SK-N-SH treated with all-trans-retinoic acid at 6 μM for 48 hours (cell line): ENCODE measurements at regions not wholly inside any gene's neighbourhood (a gene's known extent, or its start where the extent isn't known, plus 50 kb on each side); places are given as distances from the start of the nearest gene placed in this dataset.

Experiments used
- ATAC-seq: fragments of 200-7000 bp; cut with Tn5 transposase; 3 replicates; pipeline ENCODE4 v1.9.1; 2020; ENCODE audit warnings: mild to moderate bottlenecking, moderate library complexity
- ARNTL ChIP-seq: fragments of 450-650 bp; formaldehyde crosslinking; IDR thresholded peaks from 2 replicates; pipeline ENCODE4 v1.5.0; 2020; ENCODE audit warnings: low read depth, mild to moderate bottlenecking, moderate library complexity, borderline replicate concordance
- BACH2 ChIP-seq: fragments of 250-450 bp; sonication (Bioruptor Pico); IDR thresholded peaks from 2 replicates; pipeline ENCODE4 v1.9.0; 2021; ENCODE audit warnings: mild to moderate bottlenecking, borderline replicate concordance
- CSDC2 ChIP-seq: fragments of 250-450 bp; sonication (Bioruptor Pico); IDR thresholded peaks from 2 replicates; pipeline ENCODE4 v1.5.0; 2020; ENCODE audit warnings: mild to moderate bottlenecking, moderate library complexity
- ESRRG ChIP-seq: fragments of 250-450 bp; sonication (Bioruptor Pico); IDR thresholded peaks from 2 replicates; pipeline ENCODE4 v1.6.1; 2021; ENCODE audit warnings: mild to moderate bottlenecking
- GLIS3 ChIP-seq: fragments of 250-450 bp; sonication (Bioruptor Pico); IDR thresholded peaks from 2 replicates; pipeline ENCODE4 v1.5.0; 2020; ENCODE audit warnings: mild to moderate bottlenecking, moderate library complexity
- ISL1 ChIP-seq: fragments of 250-450 bp; sonication (Bioruptor Pico); IDR thresholded peaks from 2 replicates; pipeline ENCODE4 v2.1.2; 2022; ENCODE audit warnings: mild to moderate bottlenecking, moderate library complexity
- OSR1 ChIP-seq: fragments of 250-450 bp; sonication (Bioruptor Pico); IDR thresholded peaks from 2 replicates; pipeline ENCODE4 v1.8.0; 2022; ENCODE audit warnings: moderate library complexity, mild to moderate bottlenecking, inconsistent platforms
- PATZ1 ChIP-seq: fragments of 250-450 bp; sonication (Bioruptor Pico); IDR thresholded peaks from 2 replicates; pipeline ENCODE4 v1.8.0; 2020; ENCODE audit warnings: mild to moderate bottlenecking, moderate library complexity, borderline replicate concordance
- PPARA ChIP-seq: fragments of 250-450 bp; sonication (Bioruptor Pico); IDR thresholded peaks from 2 replicates; pipeline ENCODE4 v1.5.0; 2020; ENCODE audit warnings: mild to moderate bottlenecking, borderline replicate concordance
- SNAI2 ChIP-seq: fragments of 250-450 bp; sonication (Bioruptor Pico); IDR thresholded peaks from 2 replicates; pipeline ENCODE4 v1.5.0; 2020; ENCODE audit warnings: mild to moderate bottlenecking, moderate library complexity
- TCF4 ChIP-seq: fragments of 250-450 bp; sonication (Bioruptor Pico); IDR thresholded peaks from 2 replicates; pipeline ENCODE4 v1.8.0; 2021; ENCODE audit warnings: mild to moderate bottlenecking, moderate library complexity, borderline replicate concordance
- TOX ChIP-seq: fragments of 250-450 bp; sonication (Bioruptor Pico); IDR thresholded peaks from 2 replicates; pipeline ENCODE4 v1.8.0; 2021; ENCODE audit warnings: mild to moderate bottlenecking, moderate library complexity, borderline replicate concordance
- TSHZ2 ChIP-seq: fragments of 250-450 bp; sonication (Bioruptor Pico); IDR thresholded peaks from 2 replicates; pipeline ENCODE4 v1.5.0; 2020; ENCODE audit warnings: mild to moderate bottlenecking, moderate library complexity
- ZC3H10 ChIP-seq: fragments of 250-450 bp; sonication (Bioruptor Pico); IDR thresholded peaks from 2 replicates; pipeline ENCODE4 v1.5.1; 2021; ENCODE audit warnings: mild to moderate bottlenecking, moderate library complexity
- ZFP3 ChIP-seq: fragments of 250-450 bp; sonication (Bioruptor Pico); IDR thresholded peaks from 2 replicates; pipeline ENCODE4 v1.5.0; 2020; ENCODE audit warnings: mild to moderate bottlenecking, moderate library complexity
- ZNF565 ChIP-seq: fragments of 450-650 bp; formaldehyde crosslinking; conservative IDR thresholded peaks from 2 replicates; pipeline ENCODE4 v1.5.0; 2020; ENCODE audit warnings: low read depth, mild to moderate bottlenecking, moderate library complexity
- ZNF70 ChIP-seq: fragments of 450-650 bp; formaldehyde crosslinking; IDR thresholded peaks from 2 replicates; pipeline ENCODE4 v1.5.0; 2020; ENCODE audit warnings: mild to moderate bottlenecking, moderate library complexity
- ZNF8 ChIP-seq: fragments of 450-650 bp; formaldehyde crosslinking; IDR thresholded peaks from 2 replicates; pipeline ENCODE4 v1.5.0; 2020; ENCODE audit warnings: mild to moderate bottlenecking, moderate library complexity
- TF ChIP-seq, protein P1 (sequence below): fragments of 250-450 bp; sonication (Bioruptor Pico); IDR thresholded peaks from 2 replicates; pipeline ENCODE4 v1.5.1; 2021; ENCODE audit warnings: mild to moderate bottlenecking, moderate library complexity
- TF ChIP-seq, protein P2 (sequence below): fragments of 250-450 bp; sonication (Bioruptor Pico); IDR thresholded peaks from 2 replicates; pipeline ENCODE4 v1.8.0; 2021; ENCODE audit warnings: low read depth, mild to moderate bottlenecking, moderate library complexity, borderline replicate concordance

DNA sequence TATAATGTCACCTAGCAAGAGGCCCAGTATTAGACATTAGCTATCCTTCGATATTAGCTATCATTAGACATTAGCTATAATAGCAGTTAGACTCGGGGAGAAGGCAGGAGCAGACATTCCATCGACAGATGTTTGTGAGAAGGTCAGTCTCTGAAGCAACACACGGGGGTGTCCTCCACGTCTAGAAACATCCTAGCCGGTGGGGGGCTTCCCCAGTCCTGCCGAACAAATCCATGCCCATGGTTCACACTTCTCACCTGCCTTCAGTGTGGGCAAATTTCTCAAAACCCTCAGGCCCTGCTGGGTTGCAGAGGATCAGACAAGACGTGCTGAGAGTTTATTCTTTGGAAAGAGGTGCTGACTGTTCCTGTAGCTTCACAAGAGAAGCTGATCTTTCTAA lies 151.1 kb downstream of the IRF8 start:
- TF ChIP-seq PPARA (CRISPR knock-in tag) (no peak), OSR1 (CRISPR knock-in tag) (no peak), PATZ1 (CRISPR knock-in tag) (no peak), ISL1 (CRISPR knock-in tag) (no peak), TOX (CRISPR knock-in tag) (no peak), TCF4 (CRISPR knock-in tag) (no peak), TSHZ2 (CRISPR knock-in tag) (no peak), ESRRG (CRISPR knock-in tag) (no peak), ARNTL (no peak), ZNF70 (no peak), ZNF565 (CRISPR knock-in tag) (no peak), ZC3H10 (no peak)
- ATAC-seq = no peak

DNA sequence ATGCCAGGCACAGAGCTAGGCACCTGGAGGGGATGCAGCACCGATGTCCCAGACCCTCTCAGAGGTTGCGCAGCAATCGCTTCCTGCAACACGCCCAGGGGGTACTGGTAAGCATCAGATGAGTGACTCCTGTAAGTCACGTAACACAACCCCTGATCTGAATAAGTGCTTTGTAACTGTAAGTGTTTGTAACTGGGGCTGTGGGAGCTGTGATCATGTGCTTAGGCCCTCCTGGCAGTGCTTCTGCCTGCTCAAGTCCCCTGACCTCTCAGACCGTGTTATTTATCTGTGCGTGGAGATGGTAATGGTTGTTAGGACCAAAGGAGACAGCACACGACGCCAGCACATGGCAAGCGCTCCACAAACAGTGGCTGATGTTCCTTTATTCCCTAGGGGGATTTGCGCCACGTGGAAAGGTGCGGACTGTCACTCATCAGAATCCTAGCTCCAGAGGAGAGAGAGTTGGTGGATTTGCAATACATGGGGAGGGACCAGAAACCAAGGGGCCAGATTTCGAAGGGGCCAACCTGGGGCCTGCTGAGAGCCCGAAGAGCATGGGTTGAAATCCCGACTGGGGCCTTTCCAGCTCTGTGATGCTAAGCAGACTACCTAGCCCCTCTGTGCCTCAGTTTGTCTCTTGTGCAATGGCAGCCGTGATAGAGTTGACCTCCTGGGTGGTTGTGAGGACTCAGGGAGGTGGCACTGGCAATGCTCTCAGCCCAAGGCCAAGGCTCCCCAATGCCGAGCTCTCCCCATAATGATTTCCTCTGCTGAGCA lies 151.8 kb downstream of the IRF8 start:
- TF ChIP-seq CSDC2 (CRISPR knock-in tag) (no peak), ARNTL (no peak), ZNF565 (CRISPR knock-in tag) (no peak), TOX (CRISPR knock-in tag) (no peak), TSHZ2 (CRISPR knock-in tag) (no peak), ZC3H10 (no peak), BACH2 (CRISPR knock-in tag) (no peak), ISL1 (CRISPR knock-in tag) (no peak), PATZ1 (CRISPR knock-in tag) (no peak), GLIS3 (CRISPR knock-in tag) (no peak), ZNF8 (CRISPR knock-in tag) (no peak), SNAI2 (no peak), ZFP3 (no peak)
- TF ChIP-seq, protein P1, sequence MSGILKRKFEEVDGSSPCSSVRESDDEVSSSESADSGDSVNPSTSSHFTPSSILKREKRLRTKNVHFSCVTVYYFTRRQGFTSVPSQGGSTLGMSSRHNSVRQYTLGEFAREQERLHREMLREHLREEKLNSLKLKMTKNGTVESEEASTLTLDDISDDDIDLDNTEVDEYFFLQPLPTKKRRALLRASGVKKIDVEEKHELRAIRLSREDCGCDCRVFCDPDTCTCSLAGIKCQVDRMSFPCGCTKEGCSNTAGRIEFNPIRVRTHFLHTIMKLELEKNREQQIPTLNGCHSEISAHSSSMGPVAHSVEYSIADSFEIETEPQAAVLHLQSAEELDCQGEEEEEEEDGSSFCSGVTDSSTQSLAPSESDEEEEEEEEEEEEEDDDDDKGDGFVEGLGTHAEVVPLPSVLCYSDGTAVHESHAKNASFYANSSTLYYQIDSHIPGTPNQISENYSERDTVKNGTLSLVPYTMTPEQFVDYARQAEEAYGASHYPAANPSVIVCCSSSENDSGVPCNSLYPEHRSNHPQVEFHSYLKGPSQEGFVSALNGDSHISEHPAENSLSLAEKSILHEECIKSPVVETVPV (CRISPR knock-in tag) = no peak
- TF ChIP-seq, protein P2, sequence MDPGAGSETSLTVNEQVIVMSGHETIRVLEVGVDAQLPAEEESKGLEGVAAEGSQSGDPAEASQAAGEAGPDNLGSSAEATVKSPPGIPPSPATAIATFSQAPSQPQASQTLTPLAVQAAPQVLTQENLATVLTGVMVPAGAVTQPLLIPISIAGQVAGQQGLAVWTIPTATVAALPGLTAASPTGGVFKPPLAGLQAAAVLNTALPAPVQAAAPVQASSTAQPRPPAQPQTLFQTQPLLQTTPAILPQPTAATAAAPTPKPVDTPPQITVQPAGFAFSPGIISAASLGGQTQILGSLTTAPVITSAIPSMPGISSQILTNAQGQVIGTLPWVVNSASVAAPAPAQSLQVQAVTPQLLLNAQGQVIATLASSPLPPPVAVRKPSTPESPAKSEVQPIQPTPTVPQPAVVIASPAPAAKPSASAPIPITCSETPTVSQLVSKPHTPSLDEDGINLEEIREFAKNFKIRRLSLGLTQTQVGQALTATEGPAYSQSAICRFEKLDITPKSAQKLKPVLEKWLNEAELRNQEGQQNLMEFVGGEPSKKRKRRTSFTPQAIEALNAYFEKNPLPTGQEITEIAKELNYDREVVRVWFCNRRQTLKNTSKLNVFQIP = no peak
- TF ChIP-seq, all 23 proteins: peak for 0
- ATAC-seq = no peak
